NT2/D1 (cell line): ENCODE measurements at regions not wholly inside any gene's neighbourhood (a gene's known extent, or its start where the extent isn't known, plus 50 kb on each side); places are given as distances from the start of the nearest gene placed in this dataset.

Experiments used
- SUZ12 ChIP-seq: IDR thresholded peaks from 2 replicates; pipeline ENCODE4 v1.6.1; 2011; ENCODE audit not compliant: insufficient read length, insufficient read depth; ENCODE audit errors: extremely low read depth
- YY1 ChIP-seq: IDR thresholded peaks from 2 replicates; pipeline ENCODE4 v1.6.1; 2011; ENCODE audit not compliant: insufficient read length, insufficient read depth

- TF ChIP-seq SUZ12, result no peak
- TF ChIP-seq YY1, result no peak
These were observed 974.5 kb upstream of the CDH10 start for GRCh38 chr5:25619273-25619672.
